MCF 10A (cell line): ENCODE measurements at regions not wholly inside any gene's neighbourhood (a gene's known extent, or its start where the extent isn't known, plus 50 kb on each side); places are given as distances from the start of the nearest gene placed in this dataset.

Experiments used
- BruUV-seq: library from RNA; stranded (reverse); fragments of 400-500 nt; replicated peaks from 2 replicates; lab custom pipeline; 2021; lab: Mats Ljungman, UMichigan
- CTCF ChIA-PET: fragments of 300-600 bp; sonication (Branson Sonifier 250); formaldehyde crosslinking; extraction: SDS; loops from one replicate; lab custom pipeline; 2021; ENCODE audit warnings: antibody characterized with exemption, inconsistent platforms; lab: Yijun Ruan, JAX
- POLR2A ChIA-PET: fragments of 300-600, 350-650 bp; sonication (Branson Sonifier 250); formaldehyde crosslinking; extraction: SDS; loops from one replicate; lab custom pipeline; 2020; ENCODE audit warnings: antibody characterized with exemption, inconsistent platforms; lab: Yijun Ruan, JAX
- DNase-seq: peaks from one replicate; pipeline ENCODE4 v3.0.0-alpha.2; 2018; ENCODE audit not compliant: unreplicated experiment
- H3K27ac Mint-ChIP-seq: one replicate; pipeline ENCODE4 v1.8.0; 2022; ENCODE audit warnings: mild to moderate bottlenecking, low read depth, mixed read lengths; ENCODE audit not compliant: unreplicated experiment
- H3K27me3 Mint-ChIP-seq: one replicate; pipeline ENCODE4 v1.8.0; 2022; ENCODE audit warnings: mixed read lengths; ENCODE audit not compliant: insufficient read depth, unreplicated experiment
- H3K36me3 Mint-ChIP-seq: one replicate; pipeline ENCODE4 v1.8.0; 2022; ENCODE audit warnings: mild to moderate bottlenecking, moderate library complexity, mixed read lengths; ENCODE audit not compliant: insufficient read depth, unreplicated experiment
- H3K4me1 Mint-ChIP-seq: one replicate; pipeline ENCODE4 v1.8.0; 2022; ENCODE audit warnings: mixed read lengths; ENCODE audit not compliant: insufficient read depth, unreplicated experiment
- H3K4me3 Mint-ChIP-seq: one replicate; pipeline ENCODE4 v1.8.0; 2022; ENCODE audit warnings: mild to moderate bottlenecking, moderate library complexity, mixed read lengths; ENCODE audit not compliant: unreplicated experiment
- H3K9me3 Mint-ChIP-seq: one replicate; pipeline ENCODE4 v1.8.0; 2022; ENCODE audit warnings: mixed read lengths; ENCODE audit not compliant: unreplicated experiment
- CTCF ChIP-seq: fragments of 200-600 bp; IDR thresholded peaks from one replicate; pipeline ENCODE4 v1.8.0; 2022; ENCODE audit warnings: antibody characterized with exemption, mild to moderate bottlenecking; ENCODE audit not compliant: unreplicated experiment
- intact Hi-C: fragments of 100-400 bp; cut with micrococcal nuclease; formaldehyde crosslinking; loops from 2 replicates; pipeline ENCODE4 v1.14.1; 2022

GRCh38 chr3:117358717-117359314, 649.2 kb downstream of the TUSC7 start:
- ChIA-PET CTCF (interaction anchor here (0.6 kb wide), 1 partner anchor 1333 kb away, joined by 6 read pairs; no protein-coding TSS in a partner anchor), POLR2A (no interaction called here)
- Mint-ChIP-seq H3K9me3 (no peaks in the 10 kb centered on the region), H3K27ac (no peak overlapping the region), H3K36me3 (no peaks in the 10 kb centered on the region), H3K4me1 (no peaks in the 10 kb centered on the region), H3K4me3 (no peak overlapping the region), H3K27me3 (peaks cover 20% of the 10 kb centered on the region)
- BruUV-seq = no TSS peak
- DNase-seq = no peak
- TF ChIP-seq CTCF = no peak
- intact Hi-C loops = loop anchor here (10.0 kb wide), 2 partner anchors 344 to 494 kb away; no protein-coding TSS in a partner anchor

GRCh38 chr3:117366574-117366973, 657.0 kb downstream of the TUSC7 start:
- CTCF ChIA-PET = no interaction called here
- no peaks in the 10 kb centered on the region for H3K9me3 Mint-ChIP-seq
- TF ChIP-seq CTCF = no peak
- no peak overlapping the region for H3K4me3 Mint-ChIP-seq
- DNase-seq = no peak
- BruUV-seq = no TSS peak
- H3K36me3 Mint-ChIP-seq = no peaks in the 10 kb centered on the region
- H3K4me1 Mint-ChIP-seq = peaks cover 4% of the 10 kb centered on the region
- H3K27ac Mint-ChIP-seq = no peak overlapping the region
- POLR2A ChIA-PET = no interaction called here
- H3K27me3 Mint-ChIP-seq = peaks cover 15% of the 10 kb centered on the region
- intact Hi-C loops = no loop called here

- Mint-ChIP-seq H3K36me3 (no peaks in the 10 kb centered on the region), H3K9me3 (no peaks in the 10 kb centered on the region), H3K4me3 (no peak overlapping the region), H3K27ac (no peak overlapping the region), H3K4me1 (peaks cover 4% of the 10 kb centered on the region), H3K27me3 (peaks cover 15% of the 10 kb centered on the region)
- ChIA-PET POLR2A (no interaction called here), CTCF (no interaction called here)
- no peak for DNase-seq
- no TSS peak for BruUV-seq
- TF ChIP-seq CTCF = no peak
- intact Hi-C loops = no loop called here
Observed at GRCh38 chr3:117367861-117368260, 658.3 kb downstream of the TUSC7 start.

GRCh38 chr3:117380631-117381030, 671.1 kb downstream of the TUSC7 start:
- no peak for TF ChIP-seq CTCF
- CTCF ChIA-PET = interaction anchor here (0.6 to 0.7 kb wide), 2 partner anchors 61 to 616 kb away, joined by 3 read pairs; no protein-coding TSS in a partner anchor
- Mint-ChIP-seq H3K9me3 (no peaks in the 10 kb centered on the region), H3K27me3 (no peaks in the 10 kb centered on the region), H3K4me3 (no peak overlapping the region), H3K36me3 (no peaks in the 10 kb centered on the region), H3K27ac (no peak overlapping the region), H3K4me1 (no peaks in the 10 kb centered on the region)
- BruUV-seq = no TSS peak
- intact Hi-C loops = no loop called here
- DNase-seq = no peak
- POLR2A ChIA-PET = no interaction called here
